Neural crest cell (in vitro differentiated cells): ENCODE measurements at regions not wholly inside any gene's neighbourhood (a gene's known extent, or its start where the extent isn't known, plus 50 kb on each side); places are given as distances from the start of the nearest gene placed in this dataset.

Experiments
- DNase-seq: peaks from one replicate; pipeline ENCODE4 v3.0.0; 2021; ENCODE audit warnings: low read depth, mixed read lengths, low spot score
- H3K27ac Mint-ChIP-seq: one replicate; pipeline ENCODE4 v1.8.0; 2021; ENCODE audit warnings: mild to moderate bottlenecking, mixed read lengths; ENCODE audit not compliant: unreplicated experiment
- H3K27me3 Mint-ChIP-seq: 2 replicates; pipeline ENCODE4 v1.8.0; 2021; ENCODE audit warnings: low read depth, mild to moderate bottlenecking, mixed read lengths
- H3K36me3 Mint-ChIP-seq: 2 replicates; pipeline ENCODE4 v1.8.0; 2021; ENCODE audit warnings: low read depth, mild to moderate bottlenecking, mixed read lengths
- H3K4me1 Mint-ChIP-seq: 2 replicates; pipeline ENCODE4 v1.8.0; 2021; ENCODE audit warnings: mixed read lengths
- H3K4me3 Mint-ChIP-seq: one replicate; pipeline ENCODE4 v1.8.0; 2021; ENCODE audit warnings: mild to moderate bottlenecking, mixed read lengths
- H3K9me3 Mint-ChIP-seq: 2 replicates; pipeline ENCODE4 v1.8.0; 2021; ENCODE audit warnings: mixed read lengths
- CTCF ChIP-seq: fragments of 200-600 bp; sonication (generic); conservative IDR thresholded peaks from 2 replicates; pipeline ENCODE4 v1.5.0; 2021; ENCODE audit warnings: antibody characterized with exemption, mild to moderate bottlenecking

- DNase-seq = no peak
- no peak overlapping the region for H3K27ac Mint-ChIP-seq
- no peaks in the 10 kb centered on the region for H3K4me1 Mint-ChIP-seq
- no peak for TF ChIP-seq CTCF
- H3K36me3 Mint-ChIP-seq = no peaks in the 10 kb centered on the region
- H3K27me3 Mint-ChIP-seq = no peaks in the 10 kb centered on the region
- no peak overlapping the region for H3K4me3 Mint-ChIP-seq
- no peaks in the 10 kb centered on the region for H3K9me3 Mint-ChIP-seq
Observed at GRCh38 chr17:83196366-83196765, 117.0 kb downstream of the METRNL start.

DNA sequence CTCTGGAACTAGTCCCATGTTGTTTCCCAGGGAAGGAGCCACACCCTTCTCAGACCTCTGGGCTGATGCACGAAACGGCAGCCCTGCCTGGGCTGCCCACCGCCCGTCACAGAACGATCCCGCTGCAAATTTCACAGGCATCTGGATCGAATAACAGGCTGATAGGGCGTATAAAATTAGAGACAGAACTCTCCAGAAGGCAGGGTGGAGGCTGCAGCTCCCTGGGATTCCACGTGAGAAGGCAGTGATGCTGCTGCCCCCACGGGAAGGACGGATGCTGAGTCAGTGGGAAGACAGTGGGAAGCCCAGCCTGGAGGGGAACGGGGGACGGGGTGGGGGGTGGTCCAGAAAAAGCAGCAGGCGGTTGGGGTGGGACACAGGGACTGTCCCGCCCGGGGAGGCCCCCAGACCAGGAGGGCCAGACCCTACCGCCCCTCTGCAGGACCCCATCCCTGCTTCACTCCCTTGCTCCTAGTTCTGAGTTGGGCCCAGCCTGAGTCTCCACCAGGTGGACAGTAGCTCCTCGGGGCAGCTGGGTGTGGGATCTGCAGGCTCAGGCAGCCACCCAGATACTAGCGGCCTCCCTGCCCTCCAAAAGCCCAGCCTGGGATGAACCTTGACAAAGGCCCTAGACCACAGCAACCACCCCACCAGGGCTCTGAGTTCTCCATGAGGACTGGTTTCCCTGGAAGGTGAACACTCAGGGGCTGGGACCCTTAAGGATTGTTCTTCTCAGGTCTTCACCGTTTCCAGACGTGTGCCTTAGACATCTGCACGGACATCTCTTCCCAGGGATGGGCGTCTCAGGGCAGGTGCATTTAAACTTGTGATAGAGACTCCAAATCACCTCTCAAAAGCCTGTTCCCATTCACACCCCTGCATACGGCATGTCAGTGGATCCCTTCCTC is 117.8 kb downstream of the METRNL start:
- TF ChIP-seq CTCF = no peak
- Mint-ChIP-seq H3K4me3 (no peak overlapping the region), H3K4me1 (no peaks in the 10 kb centered on the region), H3K27ac (no peak overlapping the region), H3K9me3 (no peaks in the 10 kb centered on the region), H3K36me3 (no peaks in the 10 kb centered on the region), H3K27me3 (no peaks in the 10 kb centered on the region)
- DNase-seq = no peak

DNA sequence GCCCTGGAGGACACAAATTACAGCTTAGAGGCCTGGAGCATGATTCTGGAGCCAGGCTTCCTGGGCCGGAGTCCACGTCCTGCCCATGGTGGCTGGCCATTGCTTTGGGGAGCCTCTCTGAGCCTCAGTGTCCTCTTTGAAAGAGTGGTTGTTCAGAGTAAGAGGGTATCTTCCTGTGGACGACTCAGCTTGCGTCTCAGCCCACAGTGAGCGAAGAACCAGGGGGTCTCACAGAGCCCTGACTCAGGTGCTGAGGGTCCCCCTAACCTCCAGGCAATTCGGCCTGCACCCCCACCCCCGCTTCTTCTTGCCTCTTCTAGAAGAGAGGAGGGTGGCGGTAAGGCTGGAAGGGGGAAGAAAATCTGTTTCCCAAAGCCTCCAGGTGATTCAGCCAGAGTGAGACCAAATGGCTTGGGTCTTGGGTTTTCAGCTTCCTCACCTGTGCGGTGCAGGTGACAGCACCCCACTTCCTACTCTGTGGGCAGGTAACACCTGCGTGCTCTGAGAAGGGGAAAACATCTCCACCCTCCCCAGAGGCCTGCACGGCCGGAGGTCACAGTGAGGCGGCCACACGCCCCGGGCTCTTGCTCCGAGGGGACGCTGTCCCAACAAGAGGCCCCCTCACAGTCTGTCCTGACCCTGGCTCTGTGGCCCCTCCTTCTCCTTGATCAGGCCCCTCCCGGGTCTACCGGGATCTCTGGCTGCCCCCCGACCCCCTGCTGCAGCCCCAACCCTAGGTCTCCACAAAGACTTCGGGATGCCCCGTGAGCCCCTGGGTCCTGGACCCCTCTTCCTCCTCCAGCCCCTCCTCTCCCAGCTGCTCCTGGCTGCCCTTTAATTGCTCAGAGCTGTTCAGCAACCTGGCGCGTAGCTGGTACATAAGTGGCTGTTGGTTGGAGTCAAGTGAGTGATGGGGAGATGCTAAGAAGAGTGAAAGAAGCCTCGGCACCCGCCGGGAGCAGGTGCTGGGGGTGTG is 119.2 kb downstream of the METRNL start:
- H3K27me3 Mint-ChIP-seq = no peaks in the 10 kb centered on the region
- H3K4me1 Mint-ChIP-seq = no peaks in the 10 kb centered on the region
- no peak for TF ChIP-seq CTCF
- H3K27ac Mint-ChIP-seq = no peak overlapping the region
- no peak overlapping the region for H3K4me3 Mint-ChIP-seq
- no peak for DNase-seq
- H3K36me3 Mint-ChIP-seq = no peaks in the 10 kb centered on the region
- no peaks in the 10 kb centered on the region for H3K9me3 Mint-ChIP-seq

- TF ChIP-seq CTCF = no peak
- H3K9me3 Mint-ChIP-seq = no peaks in the 10 kb centered on the region
- H3K27ac Mint-ChIP-seq = no peak overlapping the region
- DNase-seq = no peak
- no peaks in the 10 kb centered on the region for H3K36me3 Mint-ChIP-seq
- no peaks in the 10 kb centered on the region for H3K4me1 Mint-ChIP-seq
- H3K27me3 Mint-ChIP-seq = no peaks in the 10 kb centered on the region
- no peak overlapping the region for H3K4me3 Mint-ChIP-seq
Observed at GRCh38 chr17:83199500-83200201, 120.2 kb downstream of the METRNL start.

- H3K4me1 Mint-ChIP-seq = no peaks in the 10 kb centered on the region
- H3K9me3 Mint-ChIP-seq = no peaks in the 10 kb centered on the region
- no peak overlapping the region for H3K27ac Mint-ChIP-seq
- no peak overlapping the region for H3K4me3 Mint-ChIP-seq
- no peak for DNase-seq
- no peaks in the 10 kb centered on the region for H3K36me3 Mint-ChIP-seq
- H3K27me3 Mint-ChIP-seq = no peaks in the 10 kb centered on the region
- TF ChIP-seq CTCF = no peak
Observed at GRCh38 chr17:83200231-83200699, 120.9 kb downstream of the METRNL start.
